Body of pancreas (tissue), 4 donors: ENCODE measurements at regions not wholly inside any gene's neighbourhood (a gene's known extent, or its start where the extent isn't known, plus 50 kb on each side); places are given as distances from the start of the nearest gene placed in this dataset.

ENCODE experiments used
- POLR2A ChIP-seq, 3 donors: fragments of 450-650 bp; IDR thresholded peaks; one replicate each; pipeline ENCODE4 v1.6.1; 2016; ENCODE audit warnings: antibody characterized with exemption in 3 of 3, mild to moderate bottlenecking in 2 of 3
- TF ChIP-seq, protein P1 (sequence below), 7 experiments: fragments of 450-650 bp in 4 of 7; fragments of 200-600 bp in 3 of 7; sonication (generic) in 3 of 7; IDR thresholded peaks; one replicate each; pipeline ENCODE4 v1.5.1; 2016 to 2019; ENCODE audit warnings: antibody characterized with exemption in 7 of 7

DNA sequence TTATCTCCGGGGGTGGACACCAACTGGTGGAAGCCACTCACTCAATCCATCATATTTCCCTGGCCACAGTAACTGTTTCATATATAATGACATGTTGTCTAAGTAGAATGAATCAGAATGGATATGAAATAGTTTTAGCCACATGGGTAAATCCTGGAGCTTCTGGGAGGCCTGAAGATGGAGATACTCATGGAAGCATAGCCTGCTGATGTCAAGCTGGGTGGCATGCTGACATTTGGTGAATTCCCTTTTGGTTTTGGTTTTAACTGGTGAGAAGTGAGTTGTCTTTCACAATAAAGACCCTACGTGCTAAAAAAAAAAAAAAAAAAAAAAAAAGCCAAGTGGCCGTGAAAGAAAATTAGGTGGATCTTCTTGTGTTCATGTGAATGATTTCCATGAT is 105.3 kb upstream of the ITGA6 start:
- TF ChIP-seq, protein P1, sequence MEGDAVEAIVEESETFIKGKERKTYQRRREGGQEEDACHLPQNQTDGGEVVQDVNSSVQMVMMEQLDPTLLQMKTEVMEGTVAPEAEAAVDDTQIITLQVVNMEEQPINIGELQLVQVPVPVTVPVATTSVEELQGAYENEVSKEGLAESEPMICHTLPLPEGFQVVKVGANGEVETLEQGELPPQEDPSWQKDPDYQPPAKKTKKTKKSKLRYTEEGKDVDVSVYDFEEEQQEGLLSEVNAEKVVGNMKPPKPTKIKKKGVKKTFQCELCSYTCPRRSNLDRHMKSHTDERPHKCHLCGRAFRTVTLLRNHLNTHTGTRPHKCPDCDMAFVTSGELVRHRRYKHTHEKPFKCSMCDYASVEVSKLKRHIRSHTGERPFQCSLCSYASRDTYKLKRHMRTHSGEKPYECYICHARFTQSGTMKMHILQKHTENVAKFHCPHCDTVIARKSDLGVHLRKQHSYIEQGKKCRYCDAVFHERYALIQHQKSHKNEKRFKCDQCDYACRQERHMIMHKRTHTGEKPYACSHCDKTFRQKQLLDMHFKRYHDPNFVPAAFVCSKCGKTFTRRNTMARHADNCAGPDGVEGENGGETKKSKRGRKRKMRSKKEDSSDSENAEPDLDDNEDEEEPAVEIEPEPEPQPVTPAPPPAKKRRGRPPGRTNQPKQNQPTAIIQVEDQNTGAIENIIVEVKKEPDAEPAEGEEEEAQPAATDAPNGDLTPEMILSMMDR (IDR thresholded peaks at IDR 0.05), result no peak
- TF ChIP-seq POLR2A (IDR thresholded peaks at IDR 0.05), result no peak
